Panc1 (cell line): ENCODE measurements at regions not wholly inside any gene's neighbourhood (a gene's known extent, or its start where the extent isn't known, plus 50 kb on each side); places are given as distances from the start of the nearest gene placed in this dataset.

ENCODE experiments used
- ATAC-seq: fragments of 200-7000 bp; cut with Tn5 transposase; 2 replicates; pipeline ENCODE4 v1.9.1; 2020; ENCODE audit warnings: mild to moderate bottlenecking, moderate library complexity
- BruUV-seq: library from RNA; stranded (reverse); fragments of 400-500 nt; replicated peaks from 2 replicates; lab custom pipeline; 2021; lab: Mats Ljungman, UMichigan
- CTCF ChIA-PET: fragments of 300-600 bp; sonication (Branson Sonifier 250); formaldehyde crosslinking; loops from one replicate; lab custom pipeline; 2022; ENCODE audit warnings: antibody characterized with exemption; lab: Charles Lee
- POLR2A ChIA-PET: fragments of 300-600 bp; sonication (Branson Sonifier 250); formaldehyde crosslinking; loops from one replicate; lab custom pipeline; 2022; ENCODE audit warnings: antibody characterized with exemption; lab: Charles Lee
- DNase-seq: peaks from one replicate; pipeline ENCODE4 v3.0.0-alpha.2; 2010; ENCODE audit warnings: low read depth, low spot score
- H3K27ac ChIP-seq: 2 replicates; pipeline ENCODE4 v1.5.1; 2011; ENCODE audit warnings: mild to moderate bottlenecking, low read length, inconsistent platforms
- H3K27me3 ChIP-seq: fragments of 200-500 bp; sonication (Bioruptor generic); 2 replicates; pipeline ENCODE4 v1.6.0; 2014; ENCODE audit warnings: low read length, inconsistent platforms; ENCODE audit not compliant: control insufficient read depth, insufficient read depth
- H3K36me3 ChIP-seq: fragments of 200-500 bp; sonication (Bioruptor generic); 2 replicates; pipeline ENCODE4 v1.5.1; 2014; ENCODE audit warnings: inconsistent platforms, mild to moderate bottlenecking, low read length, moderate library complexity; ENCODE audit not compliant: control insufficient read depth, insufficient read depth
- H3K4me1 ChIP-seq: 2 replicates; pipeline ENCODE4 v1.5.1; 2011; ENCODE audit warnings: inconsistent platforms, mild to moderate bottlenecking, low read length, moderate library complexity; ENCODE audit not compliant: control insufficient read depth, insufficient read depth
- H3K4me3 ChIP-seq, 2 experiments: 2 replicates each; pipeline ENCODE4 v1.5.1; 2011 to 2012; ENCODE audit warnings: low read depth in 2 of 2, low read length in 2 of 2, mild to moderate bottlenecking in 2 of 2, inconsistent platforms in 1 of 2, moderate library complexity in 1 of 2
- H3K9me3 ChIP-seq: fragments of 200-500 bp; sonication (Bioruptor generic); 2 replicates; pipeline ENCODE4 v1.5.1; 2014; ENCODE audit warnings: low read depth, mild to moderate bottlenecking, inconsistent platforms, low read length, moderate library complexity; ENCODE audit not compliant: control insufficient read depth, insufficient read depth
- POLR2AphosphoS5 ChIP-seq: IDR thresholded peaks from 2 replicates; pipeline ENCODE4 v1.6.1; 2012; ENCODE audit warnings: mild to moderate bottlenecking, low read depth, low read length, moderate library complexity
- REST ChIP-seq, 2 experiments: IDR thresholded peaks; 2 replicates each; pipeline ENCODE4 v1.6.1; 2011 to 2012; ENCODE audit warnings: low read depth in 2 of 2, control low read depth in 1 of 2, low read length in 1 of 2, mild to moderate bottlenecking in 1 of 2, moderate library complexity in 1 of 2; ENCODE audit not compliant: insufficient read depth in 1 of 2
- SIN3A ChIP-seq: IDR thresholded peaks from 2 replicates; pipeline ENCODE4 v1.6.1; 2012; ENCODE audit warnings: low read depth, mild to moderate bottlenecking, low read length, moderate library complexity, borderline replicate concordance; ENCODE audit not compliant: insufficient read depth
- TCF7L2 ChIP-seq: IDR thresholded peaks from 2 replicates; pipeline ENCODE4 v1.6.1; 2011; ENCODE audit warnings: mild to moderate bottlenecking, low read depth, low read length, inconsistent platforms
- in situ Hi-C: cut with HindIII; loops from 2 replicates; pipeline ENCODE4 v1.10.0; 2016; ENCODE audit warnings: low sequenced_read_pairs, low pct_unique_long_range_greater_than_20kb
- intact Hi-C: fragments of 100-400 bp; cut with micrococcal nuclease; formaldehyde crosslinking; loops from one replicate; pipeline ENCODE4 v1.10.0; 2022; ENCODE audit not compliant: unreplicated experiment
- TF ChIP-seq, protein P1 (sequence below): fragments of 450-650 bp; IDR thresholded peaks from 2 replicates; pipeline ENCODE4 v1.5.1; 2017; ENCODE audit warnings: mild to moderate bottlenecking

- TF ChIP-seq REST (IDR thresholded peaks at IDR 0.05; ENCODE audit: insufficient read depth in 1 of 2, low read depth in 2 of 2, low read length in 1 of 2) (no peak), TCF7L2 (no peak), SIN3A (no peak), POLR2AphosphoS5 (no peak)
- TF ChIP-seq, protein P1, sequence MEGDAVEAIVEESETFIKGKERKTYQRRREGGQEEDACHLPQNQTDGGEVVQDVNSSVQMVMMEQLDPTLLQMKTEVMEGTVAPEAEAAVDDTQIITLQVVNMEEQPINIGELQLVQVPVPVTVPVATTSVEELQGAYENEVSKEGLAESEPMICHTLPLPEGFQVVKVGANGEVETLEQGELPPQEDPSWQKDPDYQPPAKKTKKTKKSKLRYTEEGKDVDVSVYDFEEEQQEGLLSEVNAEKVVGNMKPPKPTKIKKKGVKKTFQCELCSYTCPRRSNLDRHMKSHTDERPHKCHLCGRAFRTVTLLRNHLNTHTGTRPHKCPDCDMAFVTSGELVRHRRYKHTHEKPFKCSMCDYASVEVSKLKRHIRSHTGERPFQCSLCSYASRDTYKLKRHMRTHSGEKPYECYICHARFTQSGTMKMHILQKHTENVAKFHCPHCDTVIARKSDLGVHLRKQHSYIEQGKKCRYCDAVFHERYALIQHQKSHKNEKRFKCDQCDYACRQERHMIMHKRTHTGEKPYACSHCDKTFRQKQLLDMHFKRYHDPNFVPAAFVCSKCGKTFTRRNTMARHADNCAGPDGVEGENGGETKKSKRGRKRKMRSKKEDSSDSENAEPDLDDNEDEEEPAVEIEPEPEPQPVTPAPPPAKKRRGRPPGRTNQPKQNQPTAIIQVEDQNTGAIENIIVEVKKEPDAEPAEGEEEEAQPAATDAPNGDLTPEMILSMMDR = no peak
- no peak overlapping the region for H3K27ac ChIP-seq
- no peaks in the 10 kb centered on the region for H3K9me3 ChIP-seq
- DNase-seq (no peak), ATAC-seq (no peak)
- BruUV-seq = no TSS peak
- H3K27me3 ChIP-seq = peaks cover 7% of the 10 kb centered on the region; the same call in 1 of the 2 replicates
- CTCF ChIA-PET = interaction anchor here (0.6 kb wide), 1 partner anchor 12 kb away, joined by 5 read pairs; no protein-coding TSS in a partner anchor
- no peaks in the 10 kb centered on the region for H3K36me3 ChIP-seq
- intact Hi-C loops (no loop called here), in situ Hi-C loops (no loop called here)
- H3K4me3 ChIP-seq = no peak overlapping the region
- POLR2A ChIA-PET = no interaction called here
- no peaks in the 10 kb centered on the region for H3K4me1 ChIP-seq
These were observed 102.6 kb upstream of the GPR26 start for GRCh38 chr10:123563581-123563855.

DNA sequence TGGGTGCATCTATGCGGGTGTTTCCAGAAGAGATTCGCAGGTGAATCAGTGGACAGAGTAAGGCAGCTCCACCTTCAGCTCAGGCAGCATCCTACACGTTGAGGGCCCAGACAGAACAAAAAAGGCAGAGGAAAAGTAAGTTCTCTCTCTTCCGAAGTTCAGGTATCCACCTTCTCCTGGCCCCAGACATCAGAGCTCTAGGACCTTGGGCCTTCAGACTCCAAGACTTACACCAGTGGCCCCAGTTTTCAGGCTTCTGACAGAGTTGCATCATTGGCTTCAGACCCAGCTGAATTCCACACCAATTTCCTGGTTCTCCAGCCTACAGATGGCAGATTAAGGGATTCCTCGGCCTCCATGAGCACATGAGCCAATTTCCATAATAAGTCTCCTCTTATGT is 102.2 kb upstream of the GPR26 start:
- ChIA-PET POLR2A (no interaction called here), CTCF (no interaction called here)
- intact Hi-C loops = no loop called here
- DNase-seq (no peak), ATAC-seq (no peak)
- Histone ChIP-seq H3K36me3 (no peaks in the 10 kb centered on the region), H3K9me3 (no peaks in the 10 kb centered on the region), H3K27me3 (peaks cover 9% of the 10 kb centered on the region), H3K4me3 (no peak overlapping the region), H3K27ac (no peak overlapping the region), H3K4me1 (no peaks in the 10 kb centered on the region)
- BruUV-seq = no TSS peak
- TF ChIP-seq POLR2AphosphoS5 (no peak), REST (IDR thresholded peaks at IDR 0.05; ENCODE audit: insufficient read depth in 1 of 2, low read depth in 2 of 2, low read length in 1 of 2) (no peak), SIN3A (no peak), TCF7L2 (no peak)
- in situ Hi-C loops = no loop called here
